GM19240 (cell line): ENCODE measurements at regions not wholly inside any gene's neighbourhood (a gene's known extent, or its start where the extent isn't known, plus 50 kb on each side); places are given as distances from the start of the nearest gene placed in this dataset.
"Not testable (repeated sequence)": the region's sequence is repeated elsewhere in the genome, so short reads cannot be mapped to it uniquely, and the experiment has no call there.

Experiments used
- DNase-seq: peaks from one replicate; pipeline ENCODE4 v3.0.0; 2011; ENCODE audit warnings: low spot score; ENCODE audit not compliant: insufficient read length

GRCh38 chr2:156006721-156007618 is 325.6 kb downstream of the NR4A2 start:
- DNase-seq, result no peak

- DNase-seq, result no peak
Measured at GRCh38 chr2:156005999-156006712, 326.4 kb downstream of the NR4A2 start.

- DNase-seq, result no peak
Measured at GRCh38 chr2:156005531-156005930, 327.0 kb downstream of the NR4A2 start.

GRCh38 chr2:156004459-156004858 is 328.1 kb downstream of the NR4A2 start:
- no peak for DNase-seq

- DNase-seq, result no peak
Measured at GRCh38 chr2:156003780-156004179, 328.7 kb downstream of the NR4A2 start.

- no peak for DNase-seq
Measured at GRCh38 chr2:156001851-156002250, 330.7 kb downstream of the NR4A2 start.

- DNase-seq, result no peak
Measured at GRCh38 chr2:155997538-155997937, 335.0 kb downstream of the NR4A2 start.

- no peak for DNase-seq
Measured at GRCh38 chr2:155994315-155994714, 338.2 kb downstream of the NR4A2 start.

GRCh38 chr2:155983845-155984244 is 348.7 kb downstream of the NR4A2 start:
- no peak for DNase-seq

GRCh38 chr2:155982135-155982534 is 350.4 kb downstream of the NR4A2 start:
- DNase-seq, result no peak

- no peak for DNase-seq
Measured at GRCh38 chr2:155980941-155981560, 351.5 kb downstream of the NR4A2 start.

- DNase-seq, result no peak
Measured at GRCh38 chr2:155975734-155976133, 356.8 kb downstream of the NR4A2 start.

GRCh38 chr2:155972916-155973315 is 359.6 kb downstream of the NR4A2 start:
- no peak for DNase-seq

GRCh38 chr2:155966064-155966471 is 366.5 kb downstream of the NR4A2 start:
- not testable (repeated sequence) for DNase-seq

GRCh38 chr2:155965415-155966063 is 367.0 kb downstream of the NR4A2 start:
- no peak for DNase-seq

- no peak for DNase-seq
Measured at GRCh38 chr2:155961641-155962040, 370.9 kb downstream of the NR4A2 start.

- no peak for DNase-seq
Measured at GRCh38 chr2:155958834-155959233, 373.7 kb downstream of the NR4A2 start.

- DNase-seq, result no peak
Measured at GRCh38 chr2:155947069-155947468, 385.5 kb downstream of the NR4A2 start.

GRCh38 chr2:155944218-155944617 is 388.3 kb downstream of the NR4A2 start:
- DNase-seq, result no peak

- DNase-seq, result no peak
Measured at GRCh38 chr2:155930312-155930711, 402.2 kb downstream of the NR4A2 start.

- no peak for DNase-seq
Measured at GRCh38 chr2:155917380-155917779, 415.1 kb downstream of the NR4A2 start.

- DNase-seq, result no peak
Measured at GRCh38 chr2:155913356-155913755, 419.2 kb downstream of the NR4A2 start.
